Liver (tissue), 3 donors: ENCODE measurements at regions not wholly inside any gene's neighbourhood (a gene's known extent, or its start where the extent isn't known, plus 50 kb on each side); places are given as distances from the start of the nearest gene placed in this dataset.

Experiments
- ATF3 ChIP-seq: IDR thresholded peaks from 2 replicates; pipeline ENCODE4 v1.6.1; 2016; ENCODE audit warnings: antibody characterized with exemption
- CTCF ChIP-seq: fragments of 150-350 bp; IDR thresholded peaks from 2 replicates; pipeline ENCODE4 v1.5.1; 2017; ENCODE audit warnings: improper control_type of control experiment, low read depth, low read length; ENCODE audit not compliant: missing input control
- FOXA1 ChIP-seq: IDR thresholded peaks from 2 replicates; pipeline ENCODE4 v1.6.1; 2016; ENCODE audit warnings: antibody characterized with exemption
- HNF4A ChIP-seq, 2 donors: conservative IDR thresholded peaks; 2 replicates each; pipeline ENCODE4 v1.6.1; 2016; ENCODE audit warnings: antibody characterized with exemption in 2 of 2, mild to moderate bottlenecking in 2 of 2
- JUND ChIP-seq, 2 donors: IDR thresholded peaks; 2 replicates each; pipeline ENCODE4 v1.6.1; 2016; ENCODE audit warnings: antibody characterized with exemption in 2 of 2
- MAX ChIP-seq: IDR thresholded peaks from 2 replicates; pipeline ENCODE4 v1.6.1; 2016; ENCODE audit warnings: antibody characterized with exemption
- RAD21 ChIP-seq, 2 donors: IDR thresholded peaks; 2 replicates each; pipeline ENCODE4 v1.6.1; 2016; ENCODE audit warnings: antibody characterized with exemption in 2 of 2, mild to moderate bottlenecking in 2 of 2
- REST ChIP-seq: IDR thresholded peaks from 2 replicates; pipeline ENCODE4 v1.6.1; 2016; ENCODE audit warnings: antibody characterized with exemption, mild to moderate bottlenecking
- SP1 ChIP-seq: IDR thresholded peaks from 2 replicates; pipeline ENCODE4 v1.6.1; 2018; ENCODE audit warnings: antibody characterized with exemption, mild to moderate bottlenecking
- TAF1 ChIP-seq: conservative IDR thresholded peaks from 2 replicates; pipeline ENCODE4 v1.6.1; 2016; ENCODE audit warnings: antibody characterized with exemption, mild to moderate bottlenecking
- YY1 ChIP-seq: IDR thresholded peaks from 2 replicates; pipeline ENCODE4 v1.6.1; 2016; ENCODE audit warnings: antibody characterized with exemption, mild to moderate bottlenecking
- ZBTB33 ChIP-seq: IDR thresholded peaks from 2 replicates; pipeline ENCODE4 v1.6.1; 2016; ENCODE audit warnings: antibody characterized with exemption
- donor health status: healthy.
- donor health status: healthy.

- no peak for TF ChIP-seq CTCF
- TF ChIP-seq MAX = no peak
- TF ChIP-seq ZBTB33 = no peak
- TF ChIP-seq YY1 = no peak
- no peak for TF ChIP-seq FOXA1
- TF ChIP-seq REST = no peak
- no peak for TF ChIP-seq RAD21 (IDR thresholded peaks at IDR 0.05)
- no peak for TF ChIP-seq ATF3
- no peak for TF ChIP-seq HNF4A (conservative IDR thresholded peaks at IDR 0.05)
- TF ChIP-seq JUND (IDR thresholded peaks at IDR 0.05) = no peak
- no peak for TF ChIP-seq TAF1
- no peak for TF ChIP-seq SP1
Observed at GRCh38 chr5:40437452-40437861, 242.3 kb upstream of the PTGER4 start.
